ENCODE measurements at regions not wholly inside any gene's neighbourhood (a gene's known extent, or its start where the extent isn't known, plus 50 kb on each side); places are given as distances from the start of the nearest gene placed in this dataset.

DNA sequence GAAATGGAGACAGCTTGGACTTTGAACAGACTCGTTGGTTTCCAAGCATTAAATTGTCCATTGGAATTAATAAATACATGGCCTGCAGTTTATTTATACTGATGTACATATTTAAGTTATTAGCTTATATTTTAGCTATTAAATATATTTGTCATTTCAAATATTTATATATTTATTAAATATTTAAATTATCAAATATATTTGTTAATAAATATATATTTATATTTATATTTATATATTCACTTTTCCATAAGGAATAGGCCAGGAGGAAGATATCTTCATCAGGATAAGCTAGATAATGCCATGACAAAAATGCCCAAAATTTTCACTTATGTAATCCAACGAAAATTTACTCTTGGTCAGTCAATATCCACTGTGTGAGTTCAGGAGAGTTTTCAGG is 229.9 kb downstream of the ZNF608 start:
- Histone ChIP-seq H3K27ac (ENCODE audit: low read depth, low read length) (no peak overlapping the region), H3K4me3 (ENCODE audit: insufficient read depth, low read length) (no peak overlapping the region), H3K27me3 (ENCODE audit: insufficient read depth, low read length) (no peaks in the 10 kb centered on the region), H2AFZ (ENCODE audit: low read length) (no peak overlapping the region), H3K79me2 (ENCODE audit: insufficient read depth, low read length) (no peaks in the 10 kb centered on the region), H3K36me3 (ENCODE audit: insufficient read depth, low read length) (no peaks in the 10 kb centered on the region), H4K20me1 (ENCODE audit: insufficient read depth, low read length) (no peaks in the 10 kb centered on the region), H3K9me3 (ENCODE audit: low read depth, low read length) (no peaks in the 10 kb centered on the region), H3K4me2 (ENCODE audit: insufficient read depth, low read length) (no peak overlapping the region), H3K4me1 (ENCODE audit: insufficient read depth, low read length) (peaks cover 12% of the 10 kb centered on the region)
- no peak for DNase-seq (ENCODE audit: insufficient read length, low spot score, missing footprints)
- TF ChIP-seq, protein P1, sequence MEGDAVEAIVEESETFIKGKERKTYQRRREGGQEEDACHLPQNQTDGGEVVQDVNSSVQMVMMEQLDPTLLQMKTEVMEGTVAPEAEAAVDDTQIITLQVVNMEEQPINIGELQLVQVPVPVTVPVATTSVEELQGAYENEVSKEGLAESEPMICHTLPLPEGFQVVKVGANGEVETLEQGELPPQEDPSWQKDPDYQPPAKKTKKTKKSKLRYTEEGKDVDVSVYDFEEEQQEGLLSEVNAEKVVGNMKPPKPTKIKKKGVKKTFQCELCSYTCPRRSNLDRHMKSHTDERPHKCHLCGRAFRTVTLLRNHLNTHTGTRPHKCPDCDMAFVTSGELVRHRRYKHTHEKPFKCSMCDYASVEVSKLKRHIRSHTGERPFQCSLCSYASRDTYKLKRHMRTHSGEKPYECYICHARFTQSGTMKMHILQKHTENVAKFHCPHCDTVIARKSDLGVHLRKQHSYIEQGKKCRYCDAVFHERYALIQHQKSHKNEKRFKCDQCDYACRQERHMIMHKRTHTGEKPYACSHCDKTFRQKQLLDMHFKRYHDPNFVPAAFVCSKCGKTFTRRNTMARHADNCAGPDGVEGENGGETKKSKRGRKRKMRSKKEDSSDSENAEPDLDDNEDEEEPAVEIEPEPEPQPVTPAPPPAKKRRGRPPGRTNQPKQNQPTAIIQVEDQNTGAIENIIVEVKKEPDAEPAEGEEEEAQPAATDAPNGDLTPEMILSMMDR (IDR thresholded peaks at IDR 0.05; ENCODE audit: extremely low read depth, low read depth, low read length) = no peak

DNA sequence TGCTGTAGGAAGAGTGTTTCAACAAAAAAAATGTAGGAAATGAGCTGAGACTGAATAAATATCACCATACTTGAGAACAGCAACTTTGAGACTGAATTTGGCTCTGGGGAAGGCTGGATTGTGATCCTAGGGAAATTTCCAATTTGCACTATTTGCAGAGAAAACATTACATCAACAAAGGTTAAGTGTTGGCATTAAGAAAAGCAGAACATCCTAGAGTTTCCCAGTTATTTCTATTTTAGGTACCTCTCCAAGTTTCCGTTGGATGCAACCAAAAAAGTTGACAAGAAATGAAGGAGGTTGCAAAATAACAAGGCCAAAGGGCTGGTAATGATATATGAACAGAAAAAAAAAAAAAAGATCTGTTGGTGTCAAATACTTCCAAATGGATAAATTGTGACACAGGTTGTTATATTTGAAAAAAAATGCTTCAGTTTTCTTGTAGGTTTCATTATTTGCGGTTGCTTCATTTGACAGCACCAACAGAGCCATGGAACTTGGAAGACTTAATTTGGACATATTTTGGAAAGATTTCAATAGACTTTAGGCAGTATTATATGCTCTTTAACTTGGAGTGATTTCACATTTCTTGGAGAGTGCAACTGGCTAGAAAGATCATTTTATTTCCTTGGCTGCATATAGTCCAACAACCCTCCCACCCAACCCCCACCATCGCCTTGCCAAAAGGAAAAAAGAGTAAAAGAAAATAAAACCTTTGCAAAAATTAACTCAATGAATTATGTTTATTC is 230.8 kb downstream of the ZNF608 start:
- H3K27ac ChIP-seq (ENCODE audit: low read depth, low read length) = no peak overlapping the region
- no peaks in the 10 kb centered on the region for H3K79me2 ChIP-seq (ENCODE audit: insufficient read depth, low read length)
- no peaks in the 10 kb centered on the region for H3K36me3 ChIP-seq (ENCODE audit: insufficient read depth, low read length)
- DNase-seq (ENCODE audit: insufficient read length, low spot score, missing footprints) = no peak
- H3K4me2 ChIP-seq (ENCODE audit: insufficient read depth, low read length) = no peak overlapping the region
- no peaks in the 10 kb centered on the region for H3K27me3 ChIP-seq (ENCODE audit: insufficient read depth, low read length)
- H3K4me3 ChIP-seq (ENCODE audit: insufficient read depth, low read length) = no peak overlapping the region
- peaks cover 12% of the 10 kb centered on the region for H3K4me1 ChIP-seq (ENCODE audit: insufficient read depth, low read length)
- TF ChIP-seq, protein P1 (IDR thresholded peaks at IDR 0.05; ENCODE audit: extremely low read depth, low read depth, low read length) = no peak
- H3K9me3 ChIP-seq (ENCODE audit: low read depth, low read length) = no peaks in the 10 kb centered on the region
- no peak overlapping the region for H2AFZ ChIP-seq (ENCODE audit: low read length)
- no peaks in the 10 kb centered on the region for H4K20me1 ChIP-seq (ENCODE audit: insufficient read depth, low read length)

DNA sequence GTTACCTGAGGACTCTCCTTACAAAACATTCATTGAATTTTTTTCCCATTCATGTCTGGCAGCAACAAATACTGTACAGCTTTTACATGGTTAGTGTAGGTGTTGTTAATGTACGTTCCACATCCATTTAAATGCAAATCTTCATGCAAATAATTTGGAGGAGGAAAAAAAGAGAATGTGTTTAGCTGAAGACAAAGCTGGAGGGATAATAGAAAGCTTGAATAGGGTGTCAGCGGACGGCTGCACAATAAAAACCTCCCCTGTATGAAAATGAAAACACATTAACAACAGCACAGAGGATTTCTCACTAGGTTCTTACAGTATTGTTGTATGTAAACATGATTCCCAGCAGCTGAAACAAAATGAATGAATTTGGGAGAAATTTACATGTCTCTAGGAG is 231.5 kb downstream of the ZNF608 start:
- Histone ChIP-seq H3K36me3 (ENCODE audit: insufficient read depth, low read length) (no peaks in the 10 kb centered on the region), H4K20me1 (ENCODE audit: insufficient read depth, low read length) (no peaks in the 10 kb centered on the region), H3K27ac (ENCODE audit: low read depth, low read length) (no peak overlapping the region), H3K27me3 (ENCODE audit: insufficient read depth, low read length) (no peaks in the 10 kb centered on the region), H3K4me2 (ENCODE audit: insufficient read depth, low read length) (no peak overlapping the region), H3K4me1 (ENCODE audit: insufficient read depth, low read length) (peaks cover 9% of the 10 kb centered on the region), H3K4me3 (ENCODE audit: insufficient read depth, low read length) (no peak overlapping the region), H2AFZ (ENCODE audit: low read length) (no peak overlapping the region), H3K9me3 (ENCODE audit: low read depth, low read length) (no peaks in the 10 kb centered on the region), H3K79me2 (ENCODE audit: insufficient read depth, low read length) (no peaks in the 10 kb centered on the region)
- TF ChIP-seq, protein P1 (IDR thresholded peaks at IDR 0.05; ENCODE audit: extremely low read depth, low read depth, low read length) = no peak
- DNase-seq (ENCODE audit: insufficient read length, low spot score, missing footprints) = no peak

DNA sequence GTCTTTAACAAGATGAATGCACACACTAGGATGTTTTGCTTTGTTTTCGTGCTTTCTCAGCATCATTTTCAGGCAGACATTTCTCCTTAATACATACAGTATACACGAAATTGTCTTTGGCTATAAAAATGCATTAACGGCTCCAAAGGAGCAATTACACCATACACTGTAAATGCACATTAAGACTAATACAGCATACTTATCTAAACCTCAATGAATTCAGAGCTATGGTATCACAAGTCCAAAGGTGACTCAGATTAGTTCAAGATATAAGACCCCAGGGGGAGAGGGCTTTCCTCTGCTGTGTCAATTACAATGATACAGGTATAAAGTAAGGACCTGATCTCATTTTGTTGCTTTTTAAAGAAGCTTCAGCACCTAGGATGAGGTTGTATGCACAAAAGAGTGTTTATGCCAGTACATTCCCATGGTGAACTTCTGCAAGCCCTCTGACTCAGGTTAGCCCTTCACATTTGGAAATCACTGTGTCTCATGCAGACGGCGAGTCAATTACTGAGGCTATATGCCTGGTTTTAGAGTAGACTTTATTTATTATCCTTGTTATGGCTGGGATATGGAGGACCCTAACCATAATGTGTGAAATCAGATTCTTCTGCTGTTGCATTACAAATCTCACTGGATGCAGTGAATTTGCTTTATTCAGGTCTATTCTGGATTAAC is 233.3 kb downstream of the ZNF608 start:
- Histone ChIP-seq H3K36me3 (ENCODE audit: insufficient read depth, low read length) (no peaks in the 10 kb centered on the region), H3K4me2 (ENCODE audit: insufficient read depth, low read length) (no peak overlapping the region), H3K27me3 (ENCODE audit: insufficient read depth, low read length) (no peaks in the 10 kb centered on the region), H2AFZ (ENCODE audit: low read length) (no peak overlapping the region), H3K9me3 (ENCODE audit: low read depth, low read length) (no peaks in the 10 kb centered on the region), H3K27ac (ENCODE audit: low read depth, low read length) (no peak overlapping the region), H3K79me2 (ENCODE audit: insufficient read depth, low read length) (no peaks in the 10 kb centered on the region), H4K20me1 (ENCODE audit: insufficient read depth, low read length) (no peaks in the 10 kb centered on the region), H3K4me1 (ENCODE audit: insufficient read depth, low read length) (no peaks in the 10 kb centered on the region), H3K4me3 (ENCODE audit: insufficient read depth, low read length) (no peak overlapping the region)
- TF ChIP-seq, protein P1 (IDR thresholded peaks at IDR 0.05; ENCODE audit: extremely low read depth, low read depth, low read length) = no peak
- DNase-seq (ENCODE audit: insufficient read length, low spot score, missing footprints) = no peak
